HG03469 (cell line): ENCODE measurements at regions not wholly inside any gene's neighbourhood (a gene's known extent, or its start where the extent isn't known, plus 50 kb on each side); places are given as distances from the start of the nearest gene placed in this dataset.

Experiments
- ATAC-seq: cut with Tn5 transposase; IDR thresholded peaks from one replicate; pipeline ENCODE4 v1.9.1; 2021; ENCODE audit warnings: mild to moderate bottlenecking, moderate library complexity, moderate number of reproducible peaks; ENCODE audit not compliant: unreplicated experiment

DNA sequence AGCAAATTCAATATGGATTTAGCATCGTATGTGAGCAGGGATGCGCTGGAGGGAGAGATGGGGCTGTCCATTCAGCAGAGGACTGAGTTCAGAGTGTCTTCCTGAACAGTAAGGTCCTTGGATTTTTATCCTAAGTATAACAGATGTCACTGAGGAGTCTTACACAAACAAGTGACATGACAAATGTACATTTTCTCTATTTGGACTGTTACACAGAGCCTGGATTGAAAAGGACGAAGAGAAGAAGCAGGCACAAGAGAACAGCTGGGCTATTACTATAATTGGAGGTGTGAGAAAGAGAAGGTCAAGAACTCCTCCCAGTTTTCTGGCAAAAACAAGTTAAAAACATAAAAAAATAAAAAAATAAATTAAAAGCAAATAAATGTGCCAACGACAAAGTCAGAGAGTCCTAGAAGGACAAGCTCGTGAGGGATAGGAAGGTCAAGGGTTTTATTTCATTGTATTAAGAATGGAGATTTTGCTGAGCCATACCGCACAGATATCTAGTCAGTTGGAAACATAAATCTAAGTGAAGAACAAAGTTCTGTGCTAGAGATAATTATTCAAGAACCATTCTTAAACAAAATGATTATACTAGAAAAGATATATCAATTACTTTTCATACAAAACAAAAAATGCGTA, 1186.3 kb downstream of the EFNB2 start:
- ATAC-seq = no peak

DNA sequence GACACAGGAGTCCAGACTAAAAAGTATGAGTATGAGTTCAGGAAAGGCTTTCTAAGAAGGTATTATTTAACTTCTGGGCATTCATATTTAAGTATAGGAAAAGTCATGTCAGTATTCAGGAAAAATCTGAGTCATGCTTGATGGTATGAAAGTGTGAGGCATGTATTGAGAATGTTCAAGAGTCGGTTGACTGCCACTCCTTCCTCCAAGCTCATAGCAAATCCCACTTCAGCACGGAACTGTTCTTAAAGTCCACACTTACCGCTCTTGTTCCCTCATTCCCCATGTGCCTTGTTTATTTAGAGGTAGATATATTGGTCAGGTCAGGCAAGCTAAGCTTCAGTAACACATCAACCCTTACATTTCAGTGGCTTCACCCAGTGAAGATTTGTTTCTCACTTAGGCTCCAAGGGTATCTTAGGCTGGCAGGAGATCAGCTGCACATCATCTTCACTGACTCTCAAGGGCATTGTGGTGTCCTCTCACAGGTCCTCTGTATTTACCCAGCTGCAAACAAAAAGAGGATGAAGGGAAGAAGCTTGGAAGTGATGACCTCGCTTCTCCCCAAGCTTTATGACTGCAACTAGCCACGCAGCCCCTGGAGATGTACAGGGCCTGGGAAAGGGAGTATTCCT, 1189.2 kb downstream of the EFNB2 start:
- no peak for ATAC-seq

DNA sequence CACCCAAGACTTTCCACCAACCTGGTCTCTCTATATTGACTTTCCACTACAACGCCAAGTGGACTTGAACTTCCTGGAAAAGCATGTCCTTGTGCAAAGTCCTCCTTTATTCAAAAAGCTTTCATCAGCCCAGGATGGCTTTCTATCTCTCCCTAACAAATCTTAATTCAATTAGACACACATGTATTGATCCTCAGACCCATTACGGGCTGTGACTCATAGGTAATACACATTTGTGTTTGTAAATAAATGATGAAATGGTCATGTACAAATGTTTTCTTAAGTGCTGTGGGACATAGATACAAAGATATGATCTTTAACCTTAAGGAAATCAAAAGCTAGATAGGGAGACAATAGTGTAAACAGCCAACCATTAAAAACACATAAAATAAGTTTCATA, 1189.7 kb downstream of the EFNB2 start:
- no peak for ATAC-seq

DNA sequence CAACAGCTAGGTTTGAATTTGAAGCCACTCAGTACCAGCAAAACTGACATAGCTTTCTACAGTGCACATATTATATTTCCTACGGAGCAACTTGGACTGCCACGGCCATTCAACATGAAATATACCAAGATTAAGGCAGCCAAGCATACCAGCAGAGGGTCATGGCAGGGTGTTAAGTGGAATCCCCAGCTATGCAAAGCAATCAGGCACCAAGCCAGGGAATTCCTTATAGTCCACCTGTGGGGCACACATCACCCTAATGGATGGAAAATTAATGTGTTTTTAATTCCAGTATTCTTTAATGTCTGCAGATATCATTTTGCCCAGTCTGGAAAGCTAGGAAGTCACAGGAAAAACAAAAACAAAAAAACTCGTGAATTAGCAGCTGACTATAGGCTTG, 1190.3 kb downstream of the EFNB2 start:
- ATAC-seq = no peak

DNA sequence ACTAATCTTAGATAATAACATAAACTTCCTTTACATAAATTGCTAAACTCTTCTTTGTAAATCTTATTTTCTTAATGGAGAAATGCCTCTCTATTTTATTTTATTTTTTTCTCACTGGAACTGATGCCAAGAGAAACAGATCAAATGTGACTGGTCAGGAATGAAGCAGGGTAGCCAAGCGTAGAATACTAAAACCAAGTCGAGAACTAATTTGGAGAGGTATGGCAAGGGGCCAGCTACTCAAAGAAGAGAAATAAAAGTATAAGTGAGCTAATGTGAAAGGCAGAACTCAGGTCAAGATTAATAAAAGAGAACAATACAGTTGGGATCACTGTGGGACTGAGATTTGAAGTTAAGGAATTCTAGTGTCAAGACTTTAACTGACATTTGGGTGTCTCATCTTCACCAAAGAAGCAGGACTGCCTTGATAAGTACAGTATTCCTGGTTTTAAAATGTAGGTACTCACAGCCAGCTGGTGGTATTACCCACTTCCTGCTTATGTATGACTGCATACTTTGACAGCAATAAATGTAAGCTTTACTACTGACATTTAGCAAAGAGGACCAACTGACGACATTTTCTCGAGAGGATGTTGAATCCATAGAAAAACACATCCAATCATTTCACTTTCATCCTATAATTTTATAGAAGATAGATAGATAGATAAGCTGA, 1192.2 kb downstream of the EFNB2 start:
- ATAC-seq = no peak

DNA sequence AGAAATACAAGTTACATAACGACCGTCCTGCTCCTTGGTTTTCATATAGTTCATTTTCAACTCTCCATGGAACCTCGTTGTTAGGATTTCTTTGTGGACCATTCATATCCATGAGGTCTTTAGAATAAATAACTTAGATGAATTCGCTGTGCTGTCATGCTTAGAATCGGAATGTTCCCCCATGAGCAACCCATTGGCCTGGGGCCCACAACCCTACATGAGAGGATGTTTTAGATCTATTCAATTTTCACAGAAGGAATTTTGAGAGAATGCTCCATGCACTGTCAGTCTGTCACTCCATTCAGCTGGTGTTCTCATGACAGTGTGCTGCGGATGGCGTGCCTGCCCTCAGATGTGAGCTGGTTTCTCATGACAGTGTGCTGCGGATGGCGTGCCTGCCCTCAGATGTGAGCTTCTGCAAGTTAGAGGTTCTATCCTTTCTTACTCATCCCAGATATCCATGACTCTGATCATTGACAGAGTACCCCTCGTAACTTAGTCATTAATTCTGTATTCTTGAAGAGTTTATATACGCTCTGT, 1193.1 kb downstream of the EFNB2 start:
- ATAC-seq = no peak

DNA sequence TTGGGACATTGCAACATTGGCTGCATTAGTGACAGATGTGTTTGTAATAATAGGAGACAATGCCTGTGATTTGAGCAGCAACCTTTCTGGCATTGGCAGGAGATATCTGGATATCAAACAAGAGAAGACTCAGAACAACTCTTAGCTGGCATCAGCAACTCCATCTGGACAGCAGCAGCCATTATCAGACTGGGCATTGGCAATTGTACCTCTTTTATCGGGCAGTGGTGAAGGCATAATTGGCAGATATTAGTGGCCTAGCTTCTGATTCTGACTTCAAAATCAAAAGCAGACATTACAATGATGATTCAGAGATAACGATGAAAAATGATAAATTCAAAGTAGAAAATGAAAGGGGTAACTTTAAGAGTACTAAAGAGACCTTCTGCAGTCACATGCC, 1193.7 kb downstream of the EFNB2 start:
- no peak for ATAC-seq

DNA sequence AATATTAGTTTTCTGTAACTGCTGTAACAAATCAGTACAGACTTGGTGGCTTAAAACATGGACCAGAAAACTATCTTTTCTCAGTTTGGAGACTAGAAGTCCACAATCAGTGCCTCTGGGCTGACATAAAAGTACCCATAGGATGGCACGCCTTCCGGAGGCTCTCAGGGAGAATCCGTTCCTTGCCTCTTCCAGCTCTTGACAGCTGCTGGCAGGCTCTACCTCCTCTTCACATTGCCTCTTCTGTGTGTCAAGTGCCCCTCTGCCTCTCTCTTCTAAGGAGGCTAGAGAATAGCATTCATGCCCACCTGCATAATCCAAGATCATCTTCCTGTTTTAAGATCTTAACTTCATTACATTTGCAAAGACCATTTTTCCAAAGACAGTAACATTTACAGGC, 1194.2 kb downstream of the EFNB2 start:
- ATAC-seq = no peak

DNA sequence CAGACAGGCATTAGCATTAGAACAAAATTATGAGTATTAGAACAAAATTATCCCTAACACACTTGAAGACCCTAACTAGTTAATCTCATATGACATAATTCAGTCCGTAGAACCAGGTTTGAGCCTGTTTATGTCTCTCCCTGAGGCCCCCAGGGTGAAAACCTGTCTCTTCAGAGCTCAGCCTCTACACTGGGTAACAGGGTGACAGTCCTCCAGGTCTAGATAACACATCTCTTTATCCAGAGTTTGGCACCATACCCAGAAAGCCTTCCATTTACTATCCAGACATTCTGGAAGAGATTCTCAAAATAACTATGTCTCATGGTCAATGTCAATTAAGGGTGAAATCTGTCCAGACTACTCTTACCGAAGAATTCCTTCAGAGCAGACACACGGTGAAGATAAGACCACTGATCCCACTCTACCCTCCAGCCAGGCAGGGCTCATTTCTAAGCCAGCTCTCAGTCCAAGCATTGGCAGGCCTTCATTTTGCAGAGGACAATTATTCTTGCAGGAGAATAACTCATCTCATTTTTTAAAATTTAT, 1195.3 kb downstream of the EFNB2 start:
- ATAC-seq = no peak

DNA sequence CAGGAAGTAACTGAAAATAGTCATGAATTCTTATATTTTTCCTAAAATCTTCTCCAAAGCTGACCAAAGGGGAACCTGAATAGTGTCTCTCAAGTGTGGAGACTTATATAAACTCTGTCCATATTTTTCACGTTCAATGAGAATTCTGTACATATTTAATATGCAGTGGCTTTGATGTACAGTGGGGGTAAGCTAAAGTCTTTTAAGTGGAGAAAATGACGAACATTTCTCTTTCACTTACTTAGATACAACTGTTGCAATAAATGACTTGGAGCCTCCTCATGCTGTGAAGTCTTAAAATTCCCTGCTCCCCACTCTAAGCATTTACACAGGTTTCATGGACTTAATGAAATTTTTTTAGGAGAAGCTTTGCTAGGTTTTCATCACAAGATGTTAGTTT, 1196.7 kb downstream of the EFNB2 start:
- no peak for ATAC-seq

DNA sequence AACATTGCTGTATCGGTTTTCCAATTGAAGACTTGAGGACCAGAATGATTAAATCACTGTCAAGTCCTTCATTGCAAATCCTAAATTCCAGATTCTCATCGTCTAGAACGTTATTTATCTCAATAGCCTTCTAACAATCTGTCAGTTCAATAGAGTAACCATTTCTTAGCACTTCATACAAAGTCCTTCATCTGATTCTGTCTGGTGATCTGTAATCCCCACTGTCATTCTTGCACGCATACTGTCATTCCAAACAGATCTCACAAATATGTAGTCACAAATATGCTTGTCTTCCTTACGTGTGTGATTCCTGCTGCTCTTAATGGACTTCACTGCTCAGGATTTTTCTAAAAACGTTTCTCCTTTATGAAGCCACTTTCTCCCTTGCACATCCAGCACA, 1197.5 kb downstream of the EFNB2 start:
- no peak for ATAC-seq

DNA sequence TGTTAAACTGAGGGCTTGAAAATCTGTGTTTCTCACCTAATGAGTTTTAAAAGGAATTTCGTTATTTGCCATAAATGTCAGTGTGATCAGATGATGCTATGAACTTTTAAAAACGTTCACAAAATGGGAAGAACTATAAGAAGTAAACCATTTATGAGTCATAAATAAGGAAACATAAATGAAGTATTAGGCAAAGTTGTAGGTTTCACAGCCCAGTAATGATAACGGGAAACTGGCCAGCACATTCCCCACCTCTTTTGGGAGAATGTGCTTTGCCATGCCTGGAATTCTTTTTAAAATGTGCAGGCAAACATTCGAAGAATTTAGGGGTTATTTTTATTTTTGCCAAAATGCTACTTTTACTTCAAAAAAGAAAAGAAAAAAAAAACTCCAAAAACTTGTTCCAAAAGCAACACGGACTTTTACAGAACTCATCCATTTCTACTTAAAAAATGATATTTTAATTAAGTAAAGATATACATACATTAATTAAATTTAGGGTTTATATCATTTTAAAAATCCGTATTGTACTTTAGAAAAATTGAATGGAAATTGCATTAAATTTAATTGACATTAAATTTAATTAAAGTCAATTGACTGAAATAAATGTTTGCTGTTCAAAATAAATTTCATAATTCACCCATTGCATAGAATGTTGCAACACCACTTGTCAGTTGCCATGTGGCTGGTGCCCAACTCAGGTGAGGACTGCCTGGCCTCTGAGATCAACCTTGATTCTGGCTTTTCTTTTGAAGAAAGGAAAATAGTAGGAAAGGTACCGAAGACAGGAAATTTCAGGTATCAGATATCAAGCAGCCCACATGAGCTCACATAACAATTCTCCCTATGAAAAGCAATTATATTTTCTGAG, 1198.5 kb downstream of the EFNB2 start:
- ATAC-seq = no peak

DNA sequence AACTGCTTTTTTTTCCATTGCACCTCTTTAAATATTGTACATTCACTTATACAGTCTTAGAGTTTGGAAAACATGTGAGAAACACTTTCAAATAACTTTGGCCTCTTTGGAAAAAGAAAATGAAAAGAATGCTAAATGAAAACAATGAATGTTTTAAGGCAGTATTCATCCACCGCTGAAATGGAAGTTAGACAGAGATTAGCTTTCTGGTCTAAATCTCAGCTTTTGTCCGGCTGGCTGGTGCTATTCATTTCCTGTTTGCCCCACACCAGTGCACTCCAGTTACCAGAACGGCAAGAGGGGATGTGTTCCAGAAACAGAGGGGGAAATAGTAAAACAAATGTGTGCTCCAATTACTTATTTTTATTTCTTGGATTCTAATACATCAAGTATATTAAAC, 1201.3 kb downstream of the EFNB2 start:
- ATAC-seq = no peak

DNA sequence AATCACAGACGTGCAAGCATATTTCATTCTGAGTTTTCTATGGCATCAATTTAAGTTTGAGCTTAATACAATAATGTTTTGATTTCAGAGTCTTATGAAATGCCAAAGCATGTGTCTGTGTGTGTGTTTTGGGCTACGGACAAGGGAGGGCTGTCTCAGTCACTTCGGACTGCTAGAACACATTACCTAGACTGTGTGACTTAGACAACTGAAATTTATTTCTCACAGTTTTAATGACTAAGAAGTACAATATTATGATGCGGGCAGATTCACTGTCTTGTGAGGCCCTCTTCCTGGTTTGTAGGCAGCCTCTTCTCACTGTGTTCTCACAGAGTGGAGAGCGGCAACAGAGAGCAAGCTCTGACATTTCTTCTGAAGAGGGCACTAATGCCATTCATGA, 1202.0 kb downstream of the EFNB2 start:
- no peak for ATAC-seq

DNA sequence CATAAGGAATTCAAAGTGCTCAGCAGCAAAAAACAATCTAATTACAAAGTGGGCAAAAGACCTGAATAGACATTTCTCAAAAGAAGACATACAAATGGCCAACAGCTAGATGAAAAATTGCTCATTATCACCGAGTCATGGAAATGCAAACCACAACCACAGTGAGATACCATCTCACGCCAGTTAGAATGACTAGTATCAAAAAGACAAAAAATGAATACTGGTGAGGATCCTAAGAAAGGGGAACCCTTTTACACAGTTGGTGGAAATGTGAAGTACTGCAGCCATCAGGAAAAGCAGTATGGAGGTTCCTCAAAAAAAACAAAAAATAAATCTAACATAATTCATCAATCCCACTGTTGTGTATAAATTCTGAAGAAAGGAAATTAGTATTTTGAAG, 1206.1 kb downstream of the EFNB2 start:
- ATAC-seq = no peak

DNA sequence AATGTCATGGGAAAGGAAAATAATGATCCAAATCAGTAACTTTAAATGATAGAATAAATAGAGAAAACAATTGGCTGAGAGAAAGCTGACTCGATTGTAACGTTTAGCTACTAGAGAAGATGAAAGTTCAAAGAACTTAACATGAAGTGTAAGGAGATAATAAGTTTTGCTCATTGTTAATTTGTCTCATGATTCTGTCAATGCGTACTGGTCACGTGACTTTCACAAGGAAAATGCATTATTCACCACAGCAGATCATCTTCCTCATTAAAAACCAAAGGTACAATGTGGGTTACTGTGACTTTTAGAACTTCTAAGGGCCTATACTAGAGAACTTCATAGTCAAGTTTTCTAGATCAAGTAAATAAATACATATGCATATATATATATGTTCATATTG, 1207.2 kb downstream of the EFNB2 start:
- no peak for ATAC-seq

DNA sequence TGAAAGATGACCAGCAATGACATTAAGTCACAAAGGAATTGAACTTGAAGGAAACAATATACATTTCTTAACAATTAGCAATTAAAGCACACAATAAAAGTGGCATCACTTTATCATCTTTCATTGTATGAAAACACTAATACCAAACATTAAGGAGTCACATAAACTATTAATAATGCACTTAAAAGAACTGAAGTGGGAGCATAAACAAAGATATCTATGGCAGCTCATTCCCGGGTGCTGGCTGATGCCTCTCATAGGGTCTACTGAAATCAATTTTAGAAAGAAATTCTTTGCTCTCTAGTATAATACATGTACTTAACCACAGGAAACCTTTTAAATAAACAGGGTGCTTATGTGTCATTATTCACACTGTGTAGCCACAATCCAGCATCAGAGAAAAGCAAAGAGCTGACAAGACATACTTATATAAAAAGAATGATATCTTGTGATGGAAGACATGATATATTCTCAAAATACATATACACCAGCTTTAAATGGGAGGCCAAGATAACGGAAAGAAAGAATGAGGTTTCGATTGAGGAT, 1207.8 kb downstream of the EFNB2 start:
- no peak for ATAC-seq

DNA sequence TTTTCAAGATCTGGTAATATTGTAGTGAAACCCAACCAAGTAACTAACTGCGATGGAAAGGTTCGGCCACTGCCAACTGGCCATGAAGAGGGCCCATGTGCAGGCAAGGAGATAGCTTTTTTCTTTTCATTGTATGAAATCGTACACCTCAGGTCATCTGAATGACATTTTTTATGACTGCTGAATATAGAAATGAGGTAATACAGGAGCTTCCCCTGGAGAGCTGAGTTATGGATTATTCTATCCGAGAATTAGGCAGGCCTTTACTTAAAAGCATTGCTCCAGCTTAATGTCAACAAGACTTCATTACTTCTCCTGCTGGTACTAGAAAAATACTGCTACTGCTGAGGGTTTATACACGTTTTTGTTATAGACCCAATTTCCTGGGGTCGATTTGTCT, 1215.6 kb downstream of the EFNB2 start:
- ATAC-seq = no peak

DNA sequence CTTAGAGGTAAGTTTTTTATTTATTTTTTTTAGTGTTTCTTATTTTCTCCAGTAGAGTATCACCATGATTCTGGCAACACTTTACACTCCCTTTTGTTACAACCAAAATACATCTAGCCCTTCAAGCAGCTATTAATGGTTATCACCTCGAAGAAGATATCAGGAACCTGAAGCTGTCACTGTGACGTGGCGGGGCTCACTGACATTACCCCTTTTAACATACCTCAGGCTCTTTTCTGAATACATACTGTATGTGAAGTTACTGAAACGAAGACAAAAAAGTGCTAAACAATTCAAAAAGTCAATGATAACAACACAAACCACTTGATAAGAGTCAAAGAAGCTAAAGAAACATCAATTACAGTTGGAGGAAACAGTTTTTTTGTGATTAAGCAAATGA, 1218.7 kb downstream of the EFNB2 start:
- no peak for ATAC-seq

DNA sequence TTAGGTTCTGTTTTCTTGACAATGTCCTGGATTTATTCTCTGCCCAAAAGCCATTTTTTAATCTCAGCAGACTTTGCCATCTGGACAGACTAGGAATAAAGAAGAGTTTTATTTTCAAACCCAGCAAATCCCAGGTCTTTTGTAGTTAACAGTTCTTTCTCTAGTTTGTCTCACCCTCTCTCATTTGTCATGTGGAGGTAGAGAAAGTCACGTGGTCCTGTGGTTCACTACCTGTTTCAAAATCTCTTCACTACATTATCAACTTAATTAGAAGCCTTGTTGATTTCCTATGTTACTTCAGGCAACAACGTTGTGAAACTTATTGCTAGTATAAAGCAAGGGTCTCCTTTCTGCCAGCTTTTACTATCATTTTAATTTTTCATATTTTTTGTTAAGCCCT, 1222.6 kb downstream of the EFNB2 start:
- no peak for ATAC-seq

DNA sequence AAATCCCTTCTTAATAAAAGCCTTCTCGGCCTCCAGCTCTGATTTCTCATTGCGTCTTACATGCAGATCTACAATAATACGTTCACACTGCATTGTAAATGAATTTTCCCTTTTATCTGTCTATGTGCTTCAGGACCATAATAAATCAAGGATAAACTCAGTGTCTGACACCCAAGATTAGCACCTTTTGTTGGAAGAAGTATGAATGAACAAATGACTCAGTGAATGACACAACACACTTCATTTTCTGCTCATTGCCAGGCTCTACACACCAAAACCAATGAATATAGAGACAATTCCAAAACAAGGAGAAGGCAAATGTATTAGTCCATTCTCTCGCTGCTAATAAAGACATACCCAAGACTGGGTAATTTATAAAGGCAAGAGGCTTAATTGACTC, 1224.4 kb downstream of the EFNB2 start:
- no peak for ATAC-seq
